GM19397 (cell line): ENCODE measurements at regions not wholly inside any gene's neighbourhood (a gene's known extent, or its start where the extent isn't known, plus 50 kb on each side); places are given as distances from the start of the nearest gene placed in this dataset.

Experiments used
- ATAC-seq: cut with Tn5 transposase; IDR thresholded peaks from one replicate; pipeline ENCODE4 v1.9.1; 2021; ENCODE audit warnings: mild to moderate bottlenecking, moderate library complexity; ENCODE audit not compliant: unreplicated experiment

GRCh38 chr5:74075501-74076484 is 449.8 kb downstream of the ARHGEF28 start:
- ATAC-seq: no peak

- ATAC-seq: no peak
Measured at GRCh38 chr5:74074111-74074510, 448.1 kb downstream of the ARHGEF28 start.

GRCh38 chr5:74073257-74073656 is 447.3 kb downstream of the ARHGEF28 start:
- no peak for ATAC-seq

GRCh38 chr5:74072646-74073045 is 446.6 kb downstream of the ARHGEF28 start:
- no peak for ATAC-seq

- ATAC-seq: no peak
Measured at GRCh38 chr5:74070766-74071165, 444.8 kb downstream of the ARHGEF28 start.

- ATAC-seq: no peak
Measured at GRCh38 chr5:74069741-74070140, 443.7 kb downstream of the ARHGEF28 start.

GRCh38 chr5:74067748-74068541 is 441.9 kb downstream of the ARHGEF28 start:
- no peak for ATAC-seq

GRCh38 chr5:74064911-74065310 is 438.9 kb downstream of the ARHGEF28 start:
- ATAC-seq: no peak

GRCh38 chr5:74064225-74064624 is 438.2 kb downstream of the ARHGEF28 start:
- ATAC-seq: no peak

GRCh38 chr5:74063821-74064220 is 437.8 kb downstream of the ARHGEF28 start:
- ATAC-seq: no peak

GRCh38 chr5:74063346-74063745 is 437.4 kb downstream of the ARHGEF28 start:
- no peak for ATAC-seq

- ATAC-seq: no peak
Measured at GRCh38 chr5:74061292-74061691, 435.3 kb downstream of the ARHGEF28 start.

GRCh38 chr5:74059706-74060105 is 433.7 kb downstream of the ARHGEF28 start:
- no peak for ATAC-seq

- ATAC-seq: no peak
Measured at GRCh38 chr5:74056789-74057164, 430.8 kb downstream of the ARHGEF28 start.

GRCh38 chr5:74056107-74056788 is 430.3 kb downstream of the ARHGEF28 start:
- no peak for ATAC-seq

- no peak for ATAC-seq
Measured at GRCh38 chr5:74055486-74056106, 429.6 kb downstream of the ARHGEF28 start.

- no peak for ATAC-seq
Measured at GRCh38 chr5:74054641-74055421, 428.8 kb downstream of the ARHGEF28 start.

GRCh38 chr5:74054139-74054538 is 428.1 kb downstream of the ARHGEF28 start:
- ATAC-seq: no peak

GRCh38 chr5:74052441-74053221 is 426.6 kb downstream of the ARHGEF28 start:
- no peak for ATAC-seq
